Endothelial cell of umbilical vein (primary cell): ENCODE measurements at regions not wholly inside any gene's neighbourhood (a gene's known extent, or its start where the extent isn't known, plus 50 kb on each side); places are given as distances from the start of the nearest gene placed in this dataset.

ENCODE experiments used
- BruUV-seq: library from RNA; stranded (reverse); fragments of 400-500 nt; replicated peaks from 2 replicates; lab custom pipeline; 2021; lab: Mats Ljungman, UMichigan
- CTCF ChIA-PET: fragments of 300-600, 350-600 bp; sonication (Branson Sonifier 250); formaldehyde crosslinking; loops from one replicate; lab custom pipeline; 2021; ENCODE audit warnings: antibody characterized with exemption, inconsistent platforms; lab: Charles Lee
- POLR2A ChIA-PET: fragments of 300-600, 350-600 bp; sonication (Branson Sonifier 250); formaldehyde crosslinking; loops from one replicate; lab custom pipeline; 2021; ENCODE audit warnings: antibody characterized with exemption, inconsistent platforms; lab: Charles Lee
- DNase-seq: peaks from one replicate; pipeline ENCODE4 v3.0.0-alpha.2; 2011; ENCODE audit warnings: low read depth, low spot score
- FAIRE-seq: peaks from 2 replicates; lab custom pipeline; 2011; peaks lifted over from hg19 to GRCh38; lab: Jason Lieb, UNC
- H2AFZ ChIP-seq: 2 replicates; pipeline ENCODE4 v1.6.0; 2012; ENCODE audit warnings: low read depth, low read length, control low read depth, inconsistent platforms
- H3K27ac ChIP-seq: 2 replicates; pipeline ENCODE4 v1.5.1; 2011; ENCODE audit warnings: low read depth, mild to moderate bottlenecking, control low read depth, low read length, moderate library complexity; ENCODE audit not compliant: insufficient read depth
- H3K27me3 ChIP-seq, 2 experiments: 2 replicates each; pipeline versions ENCODE4 v1.6.0 to v1.6.1; 2011; ENCODE audit warnings: low read length in 2 of 2, mixed read lengths in 1 of 2; ENCODE audit not compliant: control insufficient read depth in 2 of 2, insufficient read depth in 2 of 2
- H3K36me3 ChIP-seq, 2 experiments: 2 replicates in 1 of 2; 3 replicates in 1 of 2; pipeline ENCODE4 v1.5.1; 2011; ENCODE audit warnings: low read length in 2 of 2, mild to moderate bottlenecking in 1 of 2, moderate library complexity in 1 of 2; ENCODE audit not compliant: control insufficient read depth in 2 of 2, insufficient read depth in 2 of 2; ENCODE audit errors: extremely low read depth in 1 of 2
- H3K4me1 ChIP-seq: 3 replicates; pipeline ENCODE4 v1.5.1; 2011; ENCODE audit warnings: mild to moderate bottlenecking, low read length; ENCODE audit not compliant: control insufficient read depth, insufficient read depth; ENCODE audit errors: extremely low read depth
- H3K4me2 ChIP-seq: 2 replicates; pipeline ENCODE4 v1.6.1; 2011; ENCODE audit warnings: low read length, control low read depth, mixed read lengths; ENCODE audit not compliant: insufficient read depth
- H3K4me3 ChIP-seq, 3 experiments: fragments of 200-600 bp in 1 of 3; sonication (generic), shearing (Covaris generic) in 1 of 3; replicated peaks in 1 of 3; 2 replicates each; pipeline ENCODE4 v1.5.1; 2011 to 2016; ENCODE audit warnings: control low read depth in 3 of 3, low read length in 3 of 3, mild to moderate bottlenecking in 2 of 3, inconsistent platforms in 1 of 3, low read depth in 1 of 3, moderate library complexity in 1 of 3; ENCODE audit not compliant: insufficient read depth in 1 of 3
- H3K79me2 ChIP-seq: 2 replicates; pipeline ENCODE4 v1.6.0; 2012; ENCODE audit warnings: low read length, inconsistent platforms; ENCODE audit not compliant: control insufficient read depth, insufficient read depth
- H3K9ac ChIP-seq: replicated peaks from 2 replicates; pipeline ENCODE3; 2011; ENCODE audit warnings: low read length, control low read depth; ENCODE audit not compliant: insufficient read depth; ENCODE audit errors: extremely low read depth
- H3K9me1 ChIP-seq: replicated peaks from 3 replicates; pipeline ENCODE4 v1.6.0; 2011; ENCODE audit warnings: mild to moderate bottlenecking, low read length; ENCODE audit not compliant: control insufficient read depth, insufficient read depth; ENCODE audit errors: extremely low read depth
- H3K9me3 ChIP-seq: replicated peaks from 2 replicates; pipeline ENCODE4 v1.5.1; 2012; ENCODE audit warnings: low read length, inconsistent platforms; ENCODE audit not compliant: control insufficient read depth, insufficient read depth
- H4K20me1 ChIP-seq: replicated peaks from 2 replicates; pipeline ENCODE3; 2011; ENCODE audit warnings: mild to moderate bottlenecking, low read length; ENCODE audit not compliant: control insufficient read depth, insufficient read depth; ENCODE audit errors: extremely low read depth
- CTCF ChIP-seq, 2 donors: IDR thresholded peaks; 1 replicate in 1 of 2; 2 replicates in 1 of 2; pipeline ENCODE4 v1.5.1; 2011; ENCODE audit warnings: low read length in 2 of 2, mild to moderate bottlenecking in 2 of 2, moderate library complexity in 2 of 2, control low read depth in 1 of 2, inconsistent platforms in 1 of 2, low read depth in 1 of 2; ENCODE audit not compliant: insufficient read depth in 1 of 2; ENCODE audit errors: extremely low read depth in 1 of 2
- EZH2 ChIP-seq: IDR thresholded peaks from 2 replicates; pipeline ENCODE4 v1.6.1; 2012; ENCODE audit warnings: borderline replicate concordance, low read depth, mild to moderate bottlenecking, moderate library complexity, low read length, inconsistent platforms; ENCODE audit not compliant: severe bottlenecking
- FOS ChIP-seq: IDR thresholded peaks from 2 replicates; pipeline ENCODE4 v1.6.1; 2011; ENCODE audit warnings: mild to moderate bottlenecking, low read length, moderate library complexity, borderline replicate concordance; ENCODE audit not compliant: insufficient read depth
- GATA2 ChIP-seq: IDR thresholded peaks from 2 replicates; pipeline ENCODE4 v1.7.0; 2011; ENCODE audit warnings: low read depth, mild to moderate bottlenecking, moderate library complexity, mixed read lengths, low read length; ENCODE audit not compliant: insufficient read length, insufficient read depth
- JUN ChIP-seq: IDR thresholded peaks from 2 replicates; pipeline ENCODE4 v1.6.1; 2011; ENCODE audit warnings: borderline replicate concordance, low read depth; ENCODE audit not compliant: insufficient read length, insufficient read depth
- MAX ChIP-seq: IDR thresholded peaks from 2 replicates; pipeline ENCODE4 v1.6.1; 2011; ENCODE audit not compliant: insufficient read depth, insufficient read length
- MYC ChIP-seq: IDR thresholded peaks from one replicate; pipeline ENCODE4 v1.6.1; 2011; ENCODE audit warnings: mild to moderate bottlenecking, low read depth, low read length
- POLR2A ChIP-seq: IDR thresholded peaks from 2 replicates; pipeline ENCODE4 v1.6.1; 2012; ENCODE audit warnings: low read depth, mild to moderate bottlenecking, control low read depth, low read length
- POLR2AphosphoS5 ChIP-seq: IDR thresholded peaks from 2 replicates; pipeline ENCODE4 v1.6.1; 2012; ENCODE audit warnings: low read depth, mild to moderate bottlenecking, control low read depth, low read length, moderate library complexity; ENCODE audit not compliant: insufficient read depth
- dilution Hi-C: fragments of 300-500 bp; cut with MboI; formaldehyde crosslinking; loops from one replicate; pipeline ENCODE4 v1.15.0; 2019; ENCODE audit warnings: low sequenced_read_pairs; ENCODE audit not compliant: extremely low pct_ligation_motif_present
- intact Hi-C: fragments of 100-400 bp; cut with micrococcal nuclease; formaldehyde crosslinking; loops from one replicate; pipeline ENCODE4 v1.10.0; 2022

- no peaks in the 10 kb centered on the region for H3K79me2 ChIP-seq
- H4K20me1 ChIP-seq, result no peaks in the 10 kb centered on the region
- ChIA-PET POLR2A (no interaction called here), CTCF (no interaction called here)
- H3K36me3 ChIP-seq, result no peaks in the 10 kb centered on the region
- intact Hi-C loops (no loop called here), dilution Hi-C loops (no loop called here)
- H3K4me1 ChIP-seq, result no peaks in the 10 kb centered on the region
- no peaks in the 10 kb centered on the region for H3K9me3 ChIP-seq
- no peak overlapping the region for H3K4me2 ChIP-seq
- no peak overlapping the region for H2AFZ ChIP-seq
- no peak for DNase-seq
- TF ChIP-seq POLR2A (no peak), GATA2 (no peak), MYC (no peak), FOS (no peak), EZH2 (no peak), JUN (no peak), POLR2AphosphoS5 (no peak), CTCF (IDR thresholded peaks at IDR 0.05; ENCODE audit: extremely low read depth in 1 of 2, insufficient read depth in 1 of 2, low read depth in 1 of 2, low read length in 2 of 2) (no peak), MAX (no peak)
- no peak overlapping the region for H3K9ac ChIP-seq
- H3K27me3 ChIP-seq, result no peaks in the 10 kb centered on the region
- H3K9me1 ChIP-seq, result no peaks in the 10 kb centered on the region
- no peak for FAIRE-seq
- no peak overlapping the region for H3K4me3 ChIP-seq
- BruUV-seq, result no TSS peak
- H3K27ac ChIP-seq, result no peak overlapping the region
Observed at GRCh38 chr11:25206762-25207161, 709.9 kb downstream of the LUZP2 start.
